GM23248 (cell line): ENCODE measurements at regions not wholly inside any gene's neighbourhood (a gene's known extent, or its start where the extent isn't known, plus 50 kb on each side); places are given as distances from the start of the nearest gene placed in this dataset.

ENCODE experiments used
- EZH2 ChIP-seq: fragments of 200-600 bp; sonication (generic); IDR thresholded peaks from 2 replicates; pipeline ENCODE4 v1.6.1; 2018; ENCODE audit warnings: antibody characterized with exemption, mild to moderate bottlenecking; ENCODE audit not compliant: insufficient read depth, poor library complexity, severe bottlenecking
- EZH2phosphoT487 ChIP-seq: fragments of 200-600 bp; sonication (generic); IDR thresholded peaks from 2 replicates; pipeline ENCODE4 v1.6.1; 2018; ENCODE audit warnings: antibody characterized with exemption, moderate library complexity, mild to moderate bottlenecking, low read depth; ENCODE audit not compliant: insufficient read depth

- TF ChIP-seq EZH2phosphoT487 (no peak), EZH2 (no peak)
These were observed 300.2 kb downstream of the UTRN start for GRCh38 chr6:144585217-144585814.
